NCI-H69 (cell line): ENCODE measurements at regions not wholly inside any gene's neighbourhood (a gene's known extent, or its start where the extent isn't known, plus 50 kb on each side); places are given as distances from the start of the nearest gene placed in this dataset.

Source experiments
- DNase-seq: peaks from one replicate; lab custom pipeline; 2025; lab: John Stamatoyannopoulos, UW

GRCh38 chr15:94682171-94682570, 450.8 kb downstream of the MCTP2 start:
- no peak for DNase-seq

- DNase-seq, result peak; percentile 12
These were observed 452.5 kb downstream of the MCTP2 start for GRCh38 chr15:94683902-94684301.

GRCh38 chr15:94691169-94691568, 459.8 kb downstream of the MCTP2 start:
- DNase-seq, result no peak

- DNase-seq, result peak; percentile 9
These were observed 461.3 kb downstream of the MCTP2 start for GRCh38 chr15:94692710-94693109.

- DNase-seq, result no peak
These were observed 468.9 kb downstream of the MCTP2 start for GRCh38 chr15:94700211-94700610.

GRCh38 chr15:94701281-94701985, 470.1 kb downstream of the MCTP2 start:
- DNase-seq, result no peak

- DNase-seq, result no peak
These were observed 472.2 kb downstream of the MCTP2 start for GRCh38 chr15:94703596-94703995.

- DNase-seq, result no peak
These were observed 473.1 kb downstream of the MCTP2 start for GRCh38 chr15:94704421-94704820.

- DNase-seq, result no peak
These were observed 473.6 kb downstream of the MCTP2 start for GRCh38 chr15:94704946-94705345.

- peak; percentile 68 for DNase-seq
These were observed 478.0 kb downstream of the MCTP2 start for GRCh38 chr15:94709319-94709718.

GRCh38 chr15:94722024-94722636, 490.8 kb downstream of the MCTP2 start:
- DNase-seq, result peak; percentile 85

- peak; percentile 72 for DNase-seq
These were observed 492.4 kb downstream of the MCTP2 start for GRCh38 chr15:94723801-94724200.

GRCh38 chr15:94731286-94731685, 499.9 kb downstream of the MCTP2 start:
- no peak for DNase-seq

- no peak for DNase-seq
These were observed 503.1 kb downstream of the MCTP2 start for GRCh38 chr15:94734460-94734859.

GRCh38 chr15:94736236-94736635, 504.9 kb downstream of the MCTP2 start:
- peak; percentile 37 for DNase-seq

GRCh38 chr15:94739639-94740038, 508.3 kb downstream of the MCTP2 start:
- no peak for DNase-seq

GRCh38 chr15:94740469-94740868, 509.1 kb downstream of the MCTP2 start:
- no peak for DNase-seq

- DNase-seq, result no peak
These were observed 512.3 kb downstream of the MCTP2 start for GRCh38 chr15:94743668-94744067.

GRCh38 chr15:94744080-94744793, 512.9 kb downstream of the MCTP2 start:
- peak; percentile 81 for DNase-seq

GRCh38 chr15:94745371-94745770, 514.0 kb downstream of the MCTP2 start:
- no peak for DNase-seq

- DNase-seq, result no peak
These were observed 516.1 kb downstream of the MCTP2 start for GRCh38 chr15:94747510-94747909.

- no peak for DNase-seq
These were observed 518.7 kb downstream of the MCTP2 start for GRCh38 chr15:94749811-94750617.
